ENCODE measurements at regions not wholly inside any gene's neighbourhood (a gene's known extent, or its start where the extent isn't known, plus 50 kb on each side); places are given as distances from the start of the nearest gene placed in this dataset.
A peak's percentile ranks its signal among the peaks of the same experiment; 100 is the strongest.

DNA sequence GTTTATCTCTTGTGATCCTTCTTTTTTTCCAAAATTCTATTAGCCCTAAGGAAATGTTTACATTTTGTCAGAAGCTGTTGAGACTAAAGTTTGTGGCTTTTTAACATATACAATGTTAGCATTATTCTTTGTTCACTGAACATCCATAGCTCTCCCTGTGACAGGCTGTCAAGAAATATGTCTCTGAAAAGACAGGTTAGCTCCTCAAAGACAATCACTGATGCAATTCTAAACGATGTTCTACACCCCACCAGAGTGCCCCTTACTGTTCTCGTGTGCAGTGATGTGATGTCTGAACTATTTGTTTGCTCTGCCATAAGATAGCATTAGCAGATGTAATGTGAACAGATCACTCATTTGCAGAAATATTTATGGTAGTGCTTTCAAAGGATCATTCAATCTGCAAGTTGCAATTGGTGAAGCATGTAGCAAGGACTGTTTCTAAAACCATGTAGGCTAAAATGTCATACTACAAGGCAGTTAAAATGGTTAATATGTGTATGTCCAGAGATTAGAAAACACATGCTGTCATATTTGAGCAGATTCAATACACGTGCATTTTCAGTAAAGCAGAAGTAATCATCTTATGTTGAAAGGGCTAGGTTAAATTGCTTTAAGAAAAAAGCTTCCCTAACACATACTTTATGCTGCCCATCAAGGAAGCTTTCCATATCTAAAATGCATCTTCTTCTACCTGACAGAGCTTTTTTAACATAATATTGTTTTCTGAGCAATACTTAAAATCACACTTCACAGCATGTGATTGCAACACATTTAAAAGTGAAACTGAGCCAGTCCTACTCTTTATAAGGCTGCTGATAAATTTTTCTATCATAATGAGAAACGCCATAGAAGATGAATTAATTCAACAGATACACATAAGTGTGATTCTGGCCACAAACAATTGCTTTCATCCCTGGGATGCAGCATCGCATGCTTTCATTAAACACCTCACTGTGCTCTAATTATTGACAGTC, 285.7 kb upstream of the UBE2E3 start:
- ChIA-PET POLR2A (ENCODE audit: unreplicated experiment) (no interaction called here), CTCF (interaction anchor here (0.6 kb wide), 2 partner anchors 25 to 774 kb away, joined by 3 to 4 read pairs; no protein-coding TSS in a partner anchor)
- no peak overlapping the region for H2AFZ ChIP-seq (replicated peaks; ENCODE audit: low read length, poor library complexity)

More for the DNA sequence above, 285.7 kb upstream of the UBE2E3 start:
- Histone ChIP-seq H2AK9ac (replicated peaks; ENCODE audit: low read depth, low read length, poor library complexity) (no peak overlapping the region), H3K56ac (ENCODE audit: extremely low read depth, insufficient read depth, low read length) (no peak overlapping the region), H3K9me3 (ENCODE audit: control insufficient read depth, insufficient read depth, low read length) (no peaks in the 10 kb centered on the region), H4K8ac (ENCODE audit: low read depth in 2 of 2, low read length in 2 of 2) (no peak overlapping the region), H2BK20ac (ENCODE audit: low read depth, low read length) (no peak overlapping the region), H3K79me1 (ENCODE audit: low read depth in 1 of 2, low read length in 2 of 2) (no peaks in the 10 kb centered on the region), H2BK15ac (ENCODE audit: low read depth, low read length) (no peak overlapping the region), H4K91ac (ENCODE audit: insufficient read depth, low read depth, low read length) (no peak overlapping the region), H3K9ac (ENCODE audit: low read depth, low read length) (no peak overlapping the region), H3K14ac (replicated peaks; ENCODE audit: low read depth, low read length) (no peak overlapping the region), H2BK120ac (ENCODE audit: low read depth, low read length) (no peak overlapping the region), H4K20me1 (ENCODE audit: insufficient read depth, low read length) (no peaks in the 10 kb centered on the region), H2BK5ac (ENCODE audit: low read depth, low read length, poor library complexity, severe bottlenecking) (no peak overlapping the region), H3K4ac (ENCODE audit: low read depth, low read length) (no peak overlapping the region), H3K27ac (ENCODE audit: insufficient read depth, low read length) (no peak overlapping the region), H2AK5ac (ENCODE audit: low read depth, low read length) (no peak overlapping the region), H3K18ac (ENCODE audit: low read depth, low read length) (no peak overlapping the region), H3K4me3 (ENCODE audit: insufficient read depth, low read depth, low read length) (no peak overlapping the region), H3K9me1 (ENCODE audit: insufficient read depth, low read length) (no peaks in the 10 kb centered on the region), H3K4me2 (ENCODE audit: low read depth, low read length) (peak overlapping the region; percentile 58; the same call in 1 of the 2 replicates), H4K5ac (ENCODE audit: low read depth, low read length) (no peak overlapping the region), H3K36me3 (ENCODE audit: control insufficient read depth, insufficient read depth, low read length) (no peaks in the 10 kb centered on the region), H3K27me3 (ENCODE audit: control insufficient read depth, insufficient read depth, low read length) (no peaks in the 10 kb centered on the region), H3K4me1 (ENCODE audit: control insufficient read depth, insufficient read depth, low read length) (peaks cover 4% of the 10 kb centered on the region), H3K23ac (ENCODE audit: low read depth, low read length) (no peak overlapping the region)
- dilution Hi-C loops (cut with HindIII; ENCODE audit: low sequenced_read_pairs, unreplicated experiment) (no loop called here), in situ Hi-C loops (cut with MboI; ENCODE audit: low sequenced_read_pairs) (no loop called here), intact Hi-C loops (cut with micrococcal nuclease) (no loop called here)
- WGBS, 2 experiments (ENCODE audit: extremely low coverage in 2 of 2, insufficient read length in 1 of 2), result no CpG with 5 or more reads among the region's 5 CpGs
- ATAC-seq (ENCODE audit: low read depth) (peak; percentile 54; the same call in 1 of the 2 replicates), DNase-seq (peak; percentile 28)
- no TSS peak for BruUV-seq (replicated peaks)
- TF ChIP-seq ELK1 (IDR thresholded peaks at IDR 0.05; ENCODE audit: borderline replicate concordance, low read depth, low read length) (no peak), CEBPB (IDR thresholded peaks at IDR 0.05; ENCODE audit: low read depth, low read length) (peak; percentile 82), BHLHE40 (IDR thresholded peaks at IDR 0.05; ENCODE audit: low read depth, low read length) (no peak)
